ENCODE measurements at regions not wholly inside any gene's neighbourhood (a gene's known extent, or its start where the extent isn't known, plus 50 kb on each side); places are given as distances from the start of the nearest gene placed in this dataset.

- TF ChIP-seq CTCF (IDR thresholded peaks at IDR 0.05) (no peak), ZFX (IDR thresholded peaks at IDR 0.05; ENCODE audit: borderline replicate concordance) (no peak)
These were observed 125.9 kb downstream of the RIPK4 start for GRCh38 chr21:41640748-41641509.
